ENCODE measurements at regions not wholly inside any gene's neighbourhood (a gene's known extent, or its start where the extent isn't known, plus 50 kb on each side); places are given as distances from the start of the nearest gene placed in this dataset.

GRCh38 chr14:54206516-54206915 lies 190.3 kb upstream of the CDKN3 start:
- ChIA-PET POLR2A (no interaction called here), CTCF (no interaction called here)
- BruUV-seq (replicated peaks): no TSS peak
- Histone ChIP-seq H3K4me3 (ENCODE audit: low read depth, low read length) (no peak overlapping the region), H3K27me3 (replicated peaks; ENCODE audit: control insufficient read depth, insufficient read depth, low read length) (no peaks in the 10 kb centered on the region), H3K36me3 (ENCODE audit: control insufficient read depth, insufficient read depth, low read length) (no peaks in the 10 kb centered on the region), H3K4me1 (peaks cover 6% of the 10 kb centered on the region; the same call in 1 of the 2 replicates), H3K9me3 (peaks cover 8% of the 10 kb centered on the region; the same call in 1 of the 2 replicates)
- intact Hi-C loops (cut with micrococcal nuclease; ENCODE audit: unreplicated experiment): no loop called here
- H3K27me3 Mint-ChIP-seq (ENCODE audit: insufficient read depth, unreplicated experiment): no peaks in the 10 kb centered on the region
- H3K4me3 Mint-ChIP-seq (ENCODE audit: unreplicated experiment): no peak overlapping the region
- DNase-seq: no peak
- TF ChIP-seq CTCF (IDR thresholded peaks at IDR 0.05; ENCODE audit: insufficient read depth in 1 of 2, low read depth in 1 of 2, low read length in 1 of 2, severe bottlenecking in 1 of 2, unreplicated experiment in 1 of 2): no peak
- H3K27ac Mint-ChIP-seq (ENCODE audit: unreplicated experiment): no peak overlapping the region
- H3K36me3 Mint-ChIP-seq (ENCODE audit: insufficient read depth, unreplicated experiment): no peaks in the 10 kb centered on the region
- peaks cover 6% of the 10 kb centered on the region for H3K4me1 Mint-ChIP-seq (ENCODE audit: low read depth, unreplicated experiment)
- no peaks in the 10 kb centered on the region for H3K9me3 Mint-ChIP-seq (ENCODE audit: unreplicated experiment)

- no TSS peak for BruUV-seq (replicated peaks)
- H3K36me3 ChIP-seq (ENCODE audit: control insufficient read depth, insufficient read depth, low read length): no peaks in the 10 kb centered on the region
- intact Hi-C loops (cut with micrococcal nuclease; ENCODE audit: unreplicated experiment): no loop called here
- Mint-ChIP-seq H3K27ac (ENCODE audit: unreplicated experiment) (no peak overlapping the region), H3K36me3 (ENCODE audit: insufficient read depth, unreplicated experiment) (no peaks in the 10 kb centered on the region), H3K27me3 (ENCODE audit: insufficient read depth, unreplicated experiment) (no peaks in the 10 kb centered on the region), H3K4me3 (ENCODE audit: unreplicated experiment) (no peak overlapping the region), H3K9me3 (ENCODE audit: unreplicated experiment) (no peaks in the 10 kb centered on the region), H3K4me1 (ENCODE audit: low read depth, unreplicated experiment) (peaks cover 6% of the 10 kb centered on the region)
- peaks cover 6% of the 10 kb centered on the region; the same call in 1 of the 2 replicates for H3K4me1 ChIP-seq
- CTCF ChIA-PET: no interaction called here
- no peak overlapping the region for H3K4me3 ChIP-seq (ENCODE audit: low read depth, low read length)
- TF ChIP-seq CTCF (IDR thresholded peaks at IDR 0.05; ENCODE audit: insufficient read depth in 1 of 2, low read depth in 1 of 2, low read length in 1 of 2, severe bottlenecking in 1 of 2, unreplicated experiment in 1 of 2): no peak
- H3K27me3 ChIP-seq (replicated peaks; ENCODE audit: control insufficient read depth, insufficient read depth, low read length): no peaks in the 10 kb centered on the region
- no peak for DNase-seq
- H3K9me3 ChIP-seq: peaks cover 8% of the 10 kb centered on the region; the same call in 1 of the 2 replicates
- POLR2A ChIA-PET: no interaction called here
These were observed 189.7 kb upstream of the CDKN3 start for GRCh38 chr14:54207075-54207474.

GRCh38 chr14:54207476-54208462 lies 189.0 kb upstream of the CDKN3 start:
- Mint-ChIP-seq H3K27ac (ENCODE audit: unreplicated experiment) (no peak overlapping the region), H3K4me3 (ENCODE audit: unreplicated experiment) (no peak overlapping the region), H3K36me3 (ENCODE audit: insufficient read depth, unreplicated experiment) (no peaks in the 10 kb centered on the region), H3K4me1 (ENCODE audit: low read depth, unreplicated experiment) (peaks cover 6% of the 10 kb centered on the region), H3K27me3 (ENCODE audit: insufficient read depth, unreplicated experiment) (no peaks in the 10 kb centered on the region), H3K9me3 (ENCODE audit: unreplicated experiment) (no peaks in the 10 kb centered on the region)
- ChIA-PET CTCF (no interaction called here), POLR2A (no interaction called here)
- Histone ChIP-seq H3K36me3 (ENCODE audit: control insufficient read depth, insufficient read depth, low read length) (no peaks in the 10 kb centered on the region), H3K4me3 (ENCODE audit: low read depth, low read length) (no peak overlapping the region), H3K4me1 (peaks cover 6% of the 10 kb centered on the region; the same call in 1 of the 2 replicates), H3K27me3 (replicated peaks; ENCODE audit: control insufficient read depth, insufficient read depth, low read length) (no peaks in the 10 kb centered on the region), H3K9me3 (peaks cover 3% of the 10 kb centered on the region; the same call in 1 of the 2 replicates)
- no TSS peak for BruUV-seq (replicated peaks)
- intact Hi-C loops (cut with micrococcal nuclease; ENCODE audit: unreplicated experiment): no loop called here
- no peak for DNase-seq
- TF ChIP-seq CTCF (IDR thresholded peaks at IDR 0.05; ENCODE audit: insufficient read depth in 1 of 2, low read depth in 1 of 2, low read length in 1 of 2, severe bottlenecking in 1 of 2, unreplicated experiment in 1 of 2): no peak

Measured in Caco-2 (cell line).